ENCODE measurements at regions not wholly inside any gene's neighbourhood (a gene's known extent, or its start where the extent isn't known, plus 50 kb on each side); places are given as distances from the start of the nearest gene placed in this dataset.

DNA sequence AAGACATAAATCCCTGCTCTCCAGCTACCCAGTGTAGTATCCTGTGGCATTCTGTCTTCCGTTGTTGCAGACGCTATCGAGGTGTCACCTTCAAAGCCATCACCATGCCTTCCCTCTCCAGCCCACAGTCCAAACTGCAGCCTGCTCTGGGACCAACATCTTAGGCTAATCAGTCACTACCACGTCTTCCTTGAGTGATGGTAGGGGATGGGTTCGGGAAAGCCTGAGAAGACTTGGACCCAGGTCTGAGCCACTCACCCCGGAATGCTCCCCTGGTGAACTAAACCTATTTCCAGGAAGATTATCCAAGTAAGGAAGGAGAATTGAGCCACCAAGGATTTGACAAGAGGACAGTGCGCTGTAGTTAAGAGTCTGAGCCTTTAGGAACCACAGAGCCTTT lies 52.9 kb upstream of the IRX1 start:
- no peak for DNase-seq

DNA sequence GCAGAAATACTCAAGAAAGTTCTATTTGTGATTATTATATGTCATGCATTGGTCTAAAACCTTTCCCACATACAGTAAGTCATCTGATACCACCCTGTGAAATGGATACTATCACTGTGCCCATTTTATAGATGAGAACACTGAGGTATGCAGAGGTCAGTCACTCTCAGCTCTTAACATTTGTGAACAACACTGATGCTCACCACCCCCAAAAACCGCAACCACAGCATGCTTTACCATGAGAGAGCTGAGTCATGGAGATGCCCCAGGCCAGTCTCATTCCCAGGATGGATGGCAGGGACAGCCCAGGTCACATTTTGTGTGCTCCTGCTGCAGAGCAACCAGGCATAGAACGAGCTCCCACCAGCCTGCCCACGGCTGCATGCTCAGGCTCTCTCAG lies 53.5 kb upstream of the IRX1 start:
- no peak for DNase-seq

DNA sequence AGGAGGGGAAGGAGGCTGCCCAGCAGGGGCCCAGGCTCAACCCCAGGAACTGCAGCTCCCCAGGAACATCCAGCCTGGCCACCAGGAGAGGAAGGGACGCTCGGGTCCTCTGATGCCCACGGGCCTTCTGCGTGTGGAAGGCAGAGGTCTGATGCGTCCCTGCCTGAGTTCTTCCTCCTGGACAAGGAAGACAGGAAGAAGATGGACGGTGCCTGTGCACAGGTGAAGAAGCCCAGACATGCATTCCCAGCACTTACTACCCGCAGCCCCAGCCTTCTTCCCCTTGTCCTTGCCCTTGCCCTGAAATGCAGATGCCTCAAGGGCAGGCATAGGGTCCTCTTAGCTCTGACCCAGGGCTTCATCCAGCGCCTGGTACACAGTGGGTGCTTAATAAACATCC lies 56.7 kb upstream of the IRX1 start:
- DNase-seq = no peak

DNA sequence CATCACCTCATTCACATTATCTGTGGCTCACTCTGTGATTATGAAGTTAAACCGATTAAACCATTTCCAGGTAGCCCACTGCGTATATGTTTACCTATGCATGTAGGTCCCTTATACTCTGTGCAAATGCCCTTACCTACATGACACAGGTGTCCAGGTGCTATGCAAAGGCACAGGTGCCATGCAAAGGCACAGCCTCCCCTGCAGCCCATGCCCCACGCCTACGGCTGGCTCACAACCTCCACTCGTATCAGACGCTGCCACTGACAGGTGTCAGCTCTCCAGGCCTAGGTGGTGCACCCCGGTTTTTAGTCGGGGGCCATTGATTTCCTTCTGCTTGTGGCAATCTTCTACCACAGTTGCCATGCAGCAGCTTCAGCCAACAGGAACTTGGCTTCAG lies 57.7 kb upstream of the IRX1 start:
- DNase-seq = no peak

DNA sequence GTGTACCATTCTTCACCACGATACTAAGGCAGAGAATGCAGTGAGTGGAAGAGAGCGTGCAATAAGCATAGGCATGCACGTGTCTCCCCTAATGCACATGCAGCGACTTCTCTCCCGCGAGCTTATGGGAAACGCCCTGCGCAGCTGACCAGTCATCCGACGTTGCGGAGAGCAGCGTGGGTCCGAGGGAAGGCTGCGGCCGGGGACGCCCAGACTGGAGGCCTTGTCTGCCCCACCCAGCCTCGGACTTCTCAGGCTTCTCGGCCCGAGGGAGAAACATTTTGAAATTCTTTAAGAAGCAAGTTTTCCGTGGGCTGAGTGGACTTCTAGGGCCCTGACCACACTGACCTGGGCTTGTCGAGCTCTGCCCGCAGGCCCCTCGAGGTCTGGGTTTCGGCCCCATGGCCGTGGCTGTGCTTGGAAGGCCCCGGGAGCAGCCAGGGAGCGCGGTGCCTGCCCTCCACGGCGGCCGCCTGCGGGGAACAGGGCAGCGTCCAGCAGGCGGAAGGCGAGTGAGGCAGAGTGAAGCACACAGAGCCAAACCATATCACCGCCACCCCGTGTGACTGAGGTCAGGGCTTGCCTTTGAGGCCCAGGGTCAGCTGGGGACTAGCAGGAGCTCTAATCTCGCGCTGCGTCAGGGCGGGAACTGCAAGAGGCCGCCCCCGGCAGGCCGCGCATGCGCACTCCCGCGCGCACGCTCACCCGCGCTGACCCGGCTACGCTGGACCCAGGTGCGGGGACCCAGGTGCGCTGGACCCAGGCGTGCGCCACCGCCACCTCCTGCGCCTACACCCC lies 60.0 kb upstream of the IRX1 start:
- no peak for DNase-seq

DNA sequence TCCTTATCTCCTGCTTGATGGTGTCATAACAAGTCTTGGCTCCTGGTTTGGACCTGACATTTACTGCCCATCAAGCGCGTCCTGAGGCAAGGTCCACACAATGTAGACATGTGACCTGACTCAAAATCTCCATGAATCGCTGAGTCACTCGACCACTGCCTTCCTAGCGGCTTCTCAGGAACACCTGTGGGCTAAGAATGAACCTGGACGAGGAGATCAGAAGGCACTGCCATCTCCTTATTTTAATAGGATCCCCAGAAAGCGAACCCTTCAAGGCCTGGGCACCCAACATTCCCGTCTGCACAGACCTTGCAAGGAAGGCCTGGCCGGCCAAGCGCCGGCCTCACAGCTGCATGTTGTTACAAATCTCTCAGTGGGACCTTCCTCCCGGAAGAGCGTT lies 60.6 kb upstream of the IRX1 start:
- no peak for DNase-seq

DNA sequence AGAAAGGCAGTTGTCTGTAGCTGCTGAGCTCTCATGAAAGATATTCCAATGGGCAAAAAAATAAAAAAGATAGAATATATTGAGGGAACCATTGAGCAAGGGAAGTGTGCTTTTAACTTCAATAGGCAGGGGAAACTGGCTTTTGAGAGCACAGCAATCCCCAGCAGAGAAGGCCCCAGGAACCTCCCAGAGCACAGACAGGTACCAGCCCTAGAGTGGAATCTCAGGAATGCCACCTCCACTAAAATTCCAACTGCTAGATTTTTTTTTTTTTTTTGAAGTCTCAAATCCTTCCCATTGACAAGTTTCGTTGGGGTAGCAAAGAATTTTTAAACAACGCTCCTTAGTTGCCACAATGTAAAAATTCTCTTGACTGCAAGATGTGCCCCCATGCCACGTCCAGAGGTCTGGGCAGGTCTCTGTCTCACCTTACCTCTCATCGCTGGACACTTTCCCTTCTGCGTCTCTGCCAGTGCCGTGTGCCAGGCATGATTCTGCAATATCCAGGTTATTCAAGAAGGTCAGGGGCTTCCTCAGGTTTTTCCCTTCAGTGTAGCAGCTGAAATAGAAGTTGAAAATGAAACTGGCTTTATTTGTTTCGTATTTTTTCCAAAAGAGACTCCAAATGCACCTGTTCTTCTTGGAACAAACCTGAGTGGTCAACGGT lies 64.2 kb upstream of the IRX1 start:
- DNase-seq = no peak

DNA sequence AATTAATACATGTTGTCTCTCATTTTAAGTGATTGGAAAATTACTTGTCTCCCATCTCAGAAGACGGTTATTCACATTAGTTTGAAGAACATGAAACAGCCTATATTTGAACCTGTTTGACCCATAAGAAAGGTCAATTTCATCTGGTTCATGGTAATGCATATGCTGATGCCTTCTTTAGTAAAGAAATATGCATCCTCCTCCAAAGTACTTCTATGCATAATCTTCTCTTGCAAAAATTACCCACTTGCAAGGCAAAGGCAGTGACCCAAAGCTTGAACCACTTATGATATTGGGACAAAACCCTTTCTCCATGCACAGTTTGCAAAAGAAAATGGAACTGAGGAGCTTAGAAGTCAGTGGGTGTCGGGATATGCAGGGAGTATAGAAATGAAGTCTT lies 65.4 kb upstream of the IRX1 start:
- DNase-seq = no peak

DNA sequence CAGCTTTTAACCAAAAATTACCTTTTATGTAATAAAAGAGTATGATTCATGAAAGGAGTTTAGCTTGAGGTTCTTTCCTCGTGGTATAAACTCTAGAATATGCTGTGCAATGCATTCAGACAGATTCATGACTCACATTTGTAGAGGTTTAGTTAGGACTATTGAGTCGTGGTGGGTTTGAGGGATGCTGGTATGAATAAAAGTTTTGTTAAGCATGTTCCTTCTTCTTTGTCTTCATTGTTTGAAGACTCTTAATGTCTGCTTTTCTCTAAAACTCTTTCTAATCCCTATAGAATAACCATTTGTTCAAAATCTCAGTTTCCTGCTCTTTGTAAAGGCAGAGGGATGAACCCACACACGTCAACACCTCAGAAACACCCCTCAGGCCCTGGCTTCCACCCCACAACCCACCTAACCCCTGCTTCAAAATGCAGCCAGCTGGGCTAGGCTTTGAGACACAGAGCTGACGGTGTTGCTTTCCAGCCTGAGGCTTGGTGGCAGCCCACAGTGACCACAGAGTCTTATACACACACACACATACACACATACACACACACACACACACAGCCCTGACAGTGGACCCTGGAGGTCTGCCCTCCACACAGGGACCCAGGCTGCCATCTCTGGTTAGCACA lies 69.0 kb upstream of the IRX1 start:
- no peak for DNase-seq

DNA sequence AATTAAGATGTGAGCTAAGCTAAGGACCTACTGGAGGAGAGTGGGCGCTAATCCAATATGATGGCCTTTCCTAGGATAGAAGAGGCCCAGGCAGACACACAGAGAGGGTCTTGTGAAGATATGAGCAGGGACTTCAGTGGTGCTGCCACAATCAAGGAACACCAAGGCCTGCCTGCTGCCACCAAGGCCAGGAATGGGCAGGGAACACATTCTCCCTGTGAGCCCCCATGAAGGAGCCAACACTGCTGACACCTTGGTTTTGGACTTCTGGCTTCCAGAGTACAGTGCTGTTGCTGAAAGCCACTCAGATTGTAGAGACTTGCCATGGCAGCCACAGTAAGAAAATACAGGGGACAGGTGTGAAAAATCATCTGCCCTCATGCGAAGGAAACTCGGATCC lies 73.1 kb upstream of the IRX1 start:
- DNase-seq = no peak

DNA sequence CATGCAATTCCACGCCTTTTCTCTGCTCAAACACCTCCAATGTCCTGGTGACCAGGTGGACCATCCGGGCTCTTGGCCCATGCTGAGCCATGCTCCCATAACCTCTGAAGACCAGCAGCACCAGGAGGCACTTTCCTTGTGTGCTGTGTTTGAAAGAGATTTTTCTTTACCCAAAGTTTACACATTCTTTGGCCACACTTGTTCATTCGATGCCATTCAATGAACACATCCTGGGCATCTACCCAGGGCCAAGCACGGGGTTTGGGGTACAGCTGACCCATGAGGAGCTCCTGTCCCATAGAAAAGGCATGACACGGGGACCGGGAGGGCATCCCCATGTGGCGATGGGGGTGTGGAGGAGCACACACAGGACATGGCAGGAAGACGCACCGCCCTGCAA lies 77.1 kb upstream of the IRX1 start:
- DNase-seq = no peak

DNA sequence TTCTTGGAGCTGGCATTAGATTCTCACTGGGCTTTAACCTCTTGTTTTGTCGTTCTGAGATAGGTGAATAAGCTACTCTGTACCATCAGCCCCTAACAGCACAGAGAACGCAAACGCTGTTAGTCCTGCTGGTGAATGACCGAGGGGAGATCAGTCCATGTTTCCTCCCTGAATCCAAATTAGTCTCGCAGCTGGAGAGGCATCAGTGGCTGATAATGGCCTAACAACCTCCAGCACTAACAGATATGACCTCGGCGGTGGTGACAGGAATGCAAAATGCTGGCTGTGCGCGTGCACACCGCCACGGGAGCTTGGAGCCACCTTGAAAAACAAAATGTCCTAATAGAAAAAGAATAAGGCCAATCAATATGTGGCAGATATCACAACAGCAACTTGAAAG lies 77.6 kb upstream of the IRX1 start:
- DNase-seq = no peak

DNA sequence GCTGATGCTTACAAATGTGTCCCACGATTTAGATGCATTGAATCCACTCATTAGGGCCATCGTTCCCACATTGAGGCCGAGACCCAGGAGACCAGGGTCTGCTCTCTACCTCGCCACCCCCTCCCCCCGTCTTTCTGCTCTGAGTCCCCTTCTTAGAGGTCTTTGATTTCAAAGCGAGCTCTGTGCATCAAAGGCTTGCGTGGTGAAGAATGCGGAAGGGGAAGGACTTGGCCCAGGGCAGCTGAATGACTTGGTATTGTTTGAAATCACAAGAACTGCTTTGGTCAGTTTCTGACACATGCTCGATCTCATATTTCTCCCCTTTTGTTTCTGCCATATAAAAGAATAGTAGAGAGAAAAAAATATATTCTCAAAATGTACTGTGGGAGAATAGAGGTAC lies 78.3 kb upstream of the IRX1 start:
- DNase-seq = no peak

DNA sequence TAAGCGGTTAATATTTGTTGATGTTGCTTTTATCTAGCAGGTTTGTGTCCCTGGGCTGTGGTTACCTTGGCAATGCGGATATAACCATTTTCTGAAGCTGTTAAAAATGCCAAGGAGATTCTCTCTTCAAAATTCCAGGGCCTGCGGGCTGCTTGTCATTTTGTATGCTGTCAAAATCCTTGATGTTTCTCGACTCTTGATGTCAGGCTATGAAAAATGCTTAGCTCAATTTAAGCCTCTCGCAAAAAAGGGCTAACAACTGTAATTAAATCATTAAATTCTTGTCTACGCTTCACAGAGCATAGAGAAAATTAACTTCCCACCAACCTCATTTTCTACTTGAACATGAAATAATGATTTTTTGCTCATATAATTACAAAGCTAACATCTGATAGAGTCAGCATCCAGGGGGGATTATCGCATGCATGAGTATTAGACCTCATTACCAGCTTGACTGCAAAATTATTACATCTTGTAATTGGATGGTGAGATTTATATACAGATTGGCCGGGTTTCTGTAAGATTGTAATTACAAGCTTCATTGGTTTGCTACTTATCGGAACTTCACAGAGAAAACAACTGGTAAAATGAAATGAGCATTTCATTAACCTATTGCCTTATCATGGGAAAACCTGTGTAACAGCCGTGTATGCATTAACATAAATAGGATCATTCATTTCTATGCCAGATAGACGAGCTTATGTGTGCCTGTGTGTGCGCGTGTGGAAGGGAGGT lies 83.1 kb upstream of the IRX1 start:
- no peak for DNase-seq

DNA sequence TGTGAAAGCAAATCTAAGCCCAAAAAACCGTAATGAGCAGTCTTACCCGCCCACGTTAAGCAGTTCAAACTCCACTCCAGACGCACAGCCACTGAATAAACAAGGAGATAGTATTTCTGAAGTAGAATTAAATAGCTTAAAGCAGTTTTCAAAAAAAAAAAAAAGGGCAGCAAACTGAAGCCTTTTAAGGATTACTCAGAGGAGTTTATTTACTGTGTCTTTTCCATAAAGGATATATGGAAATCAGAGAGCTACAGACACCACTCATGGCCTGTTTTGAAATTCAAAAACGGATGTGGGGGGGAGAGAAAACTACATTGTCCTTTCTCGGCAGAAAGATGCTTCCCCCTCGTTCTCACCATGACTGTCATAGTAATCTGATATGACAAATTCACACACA lies 83.7 kb upstream of the IRX1 start:
- DNase-seq = no peak

DNA sequence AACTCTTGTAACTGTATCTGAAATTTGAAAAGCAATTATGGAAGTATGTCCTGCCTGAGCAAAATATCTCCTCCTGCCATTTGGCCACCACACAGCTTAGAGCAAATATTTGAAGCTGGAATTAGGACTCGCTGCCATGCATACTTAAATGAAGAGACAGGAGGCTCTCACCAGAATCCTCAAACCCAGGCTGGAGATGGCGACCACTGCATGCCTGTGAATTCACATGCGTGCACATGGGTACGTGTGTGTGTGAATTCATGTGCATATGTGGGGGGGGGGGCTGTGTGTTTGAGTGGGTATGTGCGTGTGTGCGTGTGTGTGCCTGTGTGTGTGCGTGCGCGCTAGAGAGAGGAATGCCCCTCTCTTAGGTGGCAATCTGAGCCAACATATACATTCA lies 84.1 kb upstream of the IRX1 start:
- DNase-seq = no peak

DNA sequence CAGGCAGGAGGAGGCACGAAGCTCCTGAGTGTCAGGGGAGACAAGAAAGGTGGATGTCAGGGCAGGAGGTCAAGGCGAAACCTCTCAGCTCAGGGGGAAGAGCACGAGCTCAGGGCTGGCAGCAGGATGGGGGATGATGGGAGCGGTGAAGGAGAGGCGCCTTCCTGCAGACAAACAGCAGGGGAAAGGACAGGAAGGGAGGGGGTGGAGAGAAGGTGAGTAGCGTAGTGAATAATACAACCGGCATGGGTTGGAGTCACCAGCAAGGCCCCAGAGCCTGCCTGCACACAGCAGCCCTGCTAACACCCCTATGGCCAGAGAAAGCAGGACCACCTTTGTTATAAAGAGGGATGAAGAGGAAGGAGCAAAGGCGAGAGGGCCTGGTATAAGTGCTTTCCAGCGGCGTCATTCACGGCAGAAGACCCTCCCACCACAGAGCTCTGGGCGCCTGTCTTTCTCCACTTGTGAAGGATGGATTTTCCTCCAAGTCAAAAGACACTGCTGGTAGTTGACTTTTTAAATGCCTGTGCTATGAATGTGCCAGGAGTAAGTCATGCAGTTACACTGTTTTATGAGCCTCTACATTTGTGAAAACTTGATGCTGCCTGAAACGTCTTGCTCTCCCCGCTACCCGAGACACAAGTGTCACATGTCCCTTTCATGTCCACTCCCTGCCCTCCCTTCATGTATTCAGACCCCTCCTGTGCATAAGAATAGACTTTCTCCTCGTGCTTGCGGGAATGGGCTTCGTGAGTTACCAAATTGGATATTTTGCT lies 84.8 kb upstream of the IRX1 start:
- DNase-seq = no peak

DNA sequence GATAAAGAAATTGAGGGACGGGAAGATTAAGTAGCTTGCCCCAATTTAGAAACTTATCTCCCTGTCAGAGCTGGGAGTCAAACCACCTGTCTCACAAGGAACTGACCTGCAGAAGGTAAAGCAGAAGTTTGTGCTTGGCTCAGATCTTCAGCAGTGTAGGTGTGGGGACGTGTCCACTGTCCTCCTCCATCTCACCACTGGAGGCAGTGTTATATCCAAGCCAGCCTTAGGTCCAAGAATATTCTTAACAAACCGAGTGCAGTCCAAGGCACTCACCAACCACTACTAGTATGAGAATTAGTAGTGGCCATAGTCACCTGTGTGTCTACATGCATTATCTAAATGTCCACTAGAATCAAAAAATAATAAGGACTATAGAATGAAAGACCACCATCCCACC lies 86.3 kb upstream of the IRX1 start:
- DNase-seq = no peak

DNA sequence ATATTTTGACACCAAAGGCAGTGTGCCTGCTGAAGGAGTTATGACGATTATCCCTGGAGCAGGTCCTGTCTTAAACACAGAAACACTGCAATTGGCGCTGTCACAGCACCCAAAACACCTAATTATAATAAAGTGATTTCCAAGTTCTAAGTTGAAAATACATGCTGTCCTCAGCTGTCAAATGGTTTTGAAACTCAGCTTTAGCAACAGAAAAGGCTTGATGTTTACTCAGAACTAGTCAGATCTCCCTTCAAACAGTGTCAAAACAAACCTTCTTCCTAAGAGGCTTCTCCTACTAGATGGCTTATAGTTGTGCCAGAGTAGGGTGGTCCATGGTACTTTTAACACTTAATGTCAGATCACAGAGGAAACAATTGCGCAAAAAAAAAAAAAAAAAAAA lies 87.2 kb upstream of the IRX1 start:
- DNase-seq = no peak

DNA sequence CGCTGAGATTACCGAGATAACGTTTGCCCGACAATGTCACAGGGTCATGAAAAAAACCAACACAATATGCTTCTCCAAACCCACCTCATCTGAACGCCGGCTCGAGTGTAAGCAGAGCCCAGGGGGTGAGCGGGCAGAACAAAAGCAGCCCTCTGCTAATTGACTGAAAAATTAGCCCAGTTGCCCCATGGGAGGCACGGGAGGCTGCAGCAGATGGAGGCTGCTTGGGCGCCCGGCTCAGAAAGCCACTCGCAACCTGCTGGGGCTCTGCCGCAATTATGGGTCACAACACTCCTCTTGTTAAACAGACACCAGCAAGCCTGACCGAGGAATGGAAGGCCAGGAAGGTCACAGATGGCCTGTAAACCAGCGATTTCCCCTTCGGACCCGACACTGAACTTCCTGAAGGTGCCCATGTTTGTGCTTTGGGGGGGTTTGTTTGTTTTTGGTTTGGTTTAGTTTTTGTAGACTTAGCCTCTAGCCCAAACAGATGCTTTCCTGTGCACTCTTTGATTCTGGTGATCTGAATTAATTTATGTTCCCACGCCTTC lies 104.6 kb upstream of the IRX1 start:
- no peak for DNase-seq

DNA sequence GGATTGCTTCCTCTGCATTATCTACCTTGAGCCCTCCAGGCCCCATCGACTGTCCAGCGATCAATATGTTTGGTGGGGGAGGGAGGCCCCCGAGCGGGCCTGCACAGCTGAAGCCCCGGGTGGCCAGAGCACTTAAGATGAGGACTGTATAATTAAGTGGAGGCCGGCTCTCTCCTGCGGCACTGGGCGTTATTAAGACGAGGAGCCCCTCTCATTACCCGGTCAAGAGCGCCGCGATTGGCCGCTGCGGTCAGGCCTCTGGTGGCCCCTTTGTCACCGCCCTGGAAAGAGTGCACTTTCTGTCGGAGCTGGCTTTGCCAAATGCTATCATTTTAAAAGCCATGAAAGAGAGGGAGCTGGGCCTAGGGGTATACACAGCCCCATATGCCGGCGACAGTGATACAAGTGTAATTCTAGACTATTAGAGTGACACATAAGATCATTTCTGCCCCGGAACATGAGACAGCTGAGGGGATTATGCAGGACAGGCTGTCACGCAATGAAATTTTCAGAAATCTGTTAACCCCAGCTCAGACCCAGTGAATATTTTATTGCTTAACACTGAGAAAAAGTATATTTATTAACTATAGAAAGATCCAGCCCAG lies 106.3 kb upstream of the IRX1 start:
- DNase-seq = no peak

DNA sequence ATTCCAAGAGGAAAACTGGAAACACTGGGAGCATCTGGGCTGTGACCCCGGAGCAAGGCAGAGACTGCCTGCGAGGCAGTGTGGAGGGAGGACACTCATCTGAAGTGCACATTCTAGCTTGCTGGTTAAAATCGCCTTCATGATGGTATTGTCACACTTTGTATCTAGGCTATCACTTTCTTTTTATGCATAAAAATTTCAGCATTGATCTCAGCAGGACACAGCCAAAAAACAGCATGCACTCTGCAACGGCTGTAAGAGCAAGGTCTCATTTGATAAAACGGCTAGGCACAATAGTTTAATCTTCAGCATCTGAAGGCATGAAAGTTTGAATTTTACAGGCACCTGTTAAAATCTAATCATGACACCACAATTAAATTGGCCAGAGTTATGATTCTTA lies 110.8 kb upstream of the IRX1 start:
- no peak for DNase-seq

Data from occipital lobe (tissue), 1 donor.